Coronary artery (tissue), 2 donors: ENCODE measurements at regions not wholly inside any gene's neighbourhood (a gene's known extent, or its start where the extent isn't known, plus 50 kb on each side); places are given as distances from the start of the nearest gene placed in this dataset.
"Not testable (repeated sequence)": the region's sequence is repeated elsewhere in the genome, so short reads cannot be mapped to it uniquely, and the experiment has no call there.

Experiments
- DNase-seq: peaks from one replicate; pipeline ENCODE4 v3.0.0-alpha.2; 2017; ENCODE audit warnings: low spot score
- H3K27ac ChIP-seq, 2 donors: fragments of 200-600 bp; sonication (generic); one replicate each; pipeline ENCODE4 v1.5.1; 2016 to 2019
- H3K4me3 ChIP-seq: fragments of 200-600 bp; sonication (generic); 2 replicates; pipeline ENCODE4 v1.5.1; 2016; ENCODE audit warnings: mild to moderate bottlenecking, moderate library complexity
- CTCF ChIP-seq: fragments of 200-600 bp; sonication (generic); IDR thresholded peaks from one replicate; pipeline ENCODE4 v1.5.1; 2019; ENCODE audit warnings: antibody characterized with exemption

GRCh38 chr1:41978986-41979385 lies 60.3 kb upstream of the HIVEP3 start:
- Histone ChIP-seq H3K27ac (no peak overlapping the region), H3K4me3 (no peak overlapping the region)
- DNase-seq = no peak
- TF ChIP-seq CTCF = no peak

- TF ChIP-seq CTCF = no peak
- H3K27ac ChIP-seq = no peak overlapping the region
- DNase-seq = no peak
- no peak overlapping the region for H3K4me3 ChIP-seq
Observed at GRCh38 chr1:41977326-41977725, 58.6 kb upstream of the HIVEP3 start.

GRCh38 chr1:41976671-41977070 lies 57.9 kb upstream of the HIVEP3 start:
- Histone ChIP-seq H3K4me3 (no peak overlapping the region), H3K27ac (no peak overlapping the region)
- TF ChIP-seq CTCF = no peak
- DNase-seq = no peak

- no peak for DNase-seq
Observed at GRCh38 chr1:41975850-41976569, 57.3 kb upstream of the HIVEP3 start.

DNA sequence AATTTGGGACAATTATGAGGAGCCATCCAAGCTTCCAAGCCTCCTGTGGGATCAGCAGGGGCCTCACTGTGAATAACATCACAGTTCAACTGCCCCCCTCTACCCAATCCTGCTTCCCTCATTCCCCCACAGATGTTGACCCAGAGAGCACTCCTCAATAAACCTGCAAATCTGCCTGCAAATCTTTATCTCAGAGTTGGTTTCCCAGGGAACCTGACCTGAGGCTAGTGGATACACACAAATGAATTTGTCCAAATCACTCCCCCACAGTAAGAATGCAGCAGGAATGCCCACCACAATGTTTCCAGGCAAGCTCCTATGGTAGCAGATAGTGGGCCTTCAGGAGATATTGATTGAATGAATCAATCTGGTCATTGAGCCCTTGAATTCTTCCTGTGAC lies 56.4 kb upstream of the HIVEP3 start:
- Histone ChIP-seq H3K4me3 (no peak overlapping the region), H3K27ac (no peak overlapping the region)
- no peak for TF ChIP-seq CTCF
- no peak for DNase-seq

More at GRCh38 chr1:41975850-41976569, 57.3 kb upstream of the HIVEP3 start:
- Histone ChIP-seq H3K4me3 (no peak overlapping the region), H3K27ac (no peak overlapping the region)
- TF ChIP-seq CTCF = no peak

DNA sequence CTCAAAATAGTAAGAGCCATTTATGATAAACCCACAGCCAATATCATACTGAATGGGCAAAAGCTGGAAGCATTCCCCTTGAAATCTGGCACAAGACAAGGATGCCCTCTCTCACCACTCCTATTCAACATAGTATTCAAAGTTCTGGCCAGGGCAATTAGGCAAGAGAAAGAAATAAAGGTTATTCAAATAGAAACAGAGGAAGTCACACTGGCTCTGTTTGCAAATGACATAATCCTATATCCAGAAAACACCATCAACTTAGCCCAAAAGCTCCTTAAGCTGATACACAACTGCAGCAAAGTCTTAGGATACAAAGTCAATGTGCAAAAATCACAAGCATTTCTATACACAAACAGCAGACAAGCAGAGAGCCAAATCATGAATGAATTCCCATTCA lies 49.8 kb upstream of the HIVEP3 start:
- not testable (repeated sequence) for DNase-seq, H3K27ac ChIP-seq, H3K4me3 ChIP-seq
